ENCODE measurements at regions not wholly inside any gene's neighbourhood (a gene's known extent, or its start where the extent isn't known, plus 50 kb on each side); places are given as distances from the start of the nearest gene placed in this dataset.
A peak's percentile ranks its signal among the peaks of the same experiment; 100 is the strongest.

- Mint-ChIP-seq H3K4me1 (no peaks in the 10 kb centered on the region), H3K36me3 (no peaks in the 10 kb centered on the region), H3K27ac (no peak overlapping the region), H3K4me3 (no peak overlapping the region), H3K9me3 (peaks cover 3% of the 10 kb centered on the region), H3K27me3 (no peaks in the 10 kb centered on the region)
- ATAC-seq, result no peak
These were observed 1394.8 kb downstream of the DSC3 start for GRCh38 chr18:29647700-29648099.

GRCh38 chr18:29644276-29644675 is 1398.3 kb downstream of the DSC3 start:
- peaks cover 1% of the 10 kb centered on the region for H3K9me3 Mint-ChIP-seq
- no peak overlapping the region for H3K4me3 Mint-ChIP-seq
- no peaks in the 10 kb centered on the region for H3K36me3 Mint-ChIP-seq
- no peaks in the 10 kb centered on the region for H3K4me1 Mint-ChIP-seq
- H3K27ac Mint-ChIP-seq, result no peak overlapping the region
- no peak for ATAC-seq
- H3K27me3 Mint-ChIP-seq, result no peaks in the 10 kb centered on the region

- Mint-ChIP-seq H3K27ac (no peak overlapping the region), H3K4me3 (no peak overlapping the region), H3K9me3 (no peaks in the 10 kb centered on the region), H3K27me3 (no peaks in the 10 kb centered on the region), H3K4me1 (no peaks in the 10 kb centered on the region), H3K36me3 (no peaks in the 10 kb centered on the region)
- no peak for ATAC-seq
These were observed 1413.0 kb downstream of the DSC3 start for GRCh38 chr18:29629493-29630036.

GRCh38 chr18:29626094-29626493 is 1416.4 kb downstream of the DSC3 start:
- H3K4me1 Mint-ChIP-seq, result no peaks in the 10 kb centered on the region
- no peaks in the 10 kb centered on the region for H3K9me3 Mint-ChIP-seq
- ATAC-seq, result no peak
- H3K27me3 Mint-ChIP-seq, result no peaks in the 10 kb centered on the region
- no peak overlapping the region for H3K27ac Mint-ChIP-seq
- H3K4me3 Mint-ChIP-seq, result no peak overlapping the region
- no peaks in the 10 kb centered on the region for H3K36me3 Mint-ChIP-seq

DNA sequence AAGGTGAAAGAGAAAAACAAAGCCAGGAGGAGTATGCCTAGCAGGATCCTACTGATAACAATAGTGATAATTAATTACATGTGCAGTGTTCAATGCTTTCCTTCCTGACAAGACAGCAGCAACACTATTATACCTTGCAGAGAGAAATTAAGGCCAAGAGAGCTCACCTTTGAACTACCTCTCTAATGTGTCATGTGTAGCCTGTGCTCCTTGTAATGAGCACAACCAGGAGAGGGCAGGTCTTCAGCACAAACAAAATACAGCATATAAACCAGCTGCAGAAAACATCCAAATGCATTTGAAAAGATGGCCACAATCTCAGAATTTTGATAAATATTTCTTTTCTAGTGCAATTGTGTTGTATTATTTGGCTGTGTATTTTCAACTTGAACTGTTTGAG is 1425.7 kb downstream of the DSC3 start:
- H3K27me3 Mint-ChIP-seq, result no peaks in the 10 kb centered on the region
- H3K27ac Mint-ChIP-seq, result no peak overlapping the region
- ATAC-seq, result no peak
- H3K4me1 Mint-ChIP-seq, result no peaks in the 10 kb centered on the region
- H3K4me3 Mint-ChIP-seq, result no peak overlapping the region
- no peaks in the 10 kb centered on the region for H3K9me3 Mint-ChIP-seq
- no peaks in the 10 kb centered on the region for H3K36me3 Mint-ChIP-seq

DNA sequence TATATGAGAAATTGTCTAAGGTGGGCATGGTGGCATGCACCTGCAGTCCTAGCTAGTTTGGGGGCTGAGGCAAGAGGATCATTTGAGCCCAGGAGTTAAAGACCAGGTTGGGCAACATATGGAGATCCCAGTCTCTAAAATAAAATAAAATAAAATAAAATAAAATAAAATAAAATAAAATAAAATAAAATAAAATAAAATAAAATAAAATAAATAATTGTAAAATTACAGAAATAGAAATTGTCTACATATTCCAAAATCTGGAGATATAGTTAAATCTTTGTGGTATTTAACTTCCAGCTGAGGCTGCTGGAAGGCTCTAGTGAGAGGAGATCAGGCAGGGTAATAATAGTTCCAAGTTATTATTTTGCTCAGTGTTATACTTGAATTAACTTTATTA is 1432.1 kb upstream of the CDH2 start:
- ATAC-seq, result no peak

GRCh38 chr18:29605365-29605764 is 1428.4 kb upstream of the CDH2 start:
- ATAC-seq, result no peak
- H3K27ac Mint-ChIP-seq, result no peak overlapping the region
- no peaks in the 10 kb centered on the region for H3K27me3 Mint-ChIP-seq
- H3K9me3 Mint-ChIP-seq, result peaks cover 20% of the 10 kb centered on the region
- H3K4me3 Mint-ChIP-seq, result no peak overlapping the region
- H3K36me3 Mint-ChIP-seq, result no peaks in the 10 kb centered on the region
- H3K4me1 Mint-ChIP-seq, result no peaks in the 10 kb centered on the region

More for the DNA sequence above, 1432.1 kb upstream of the CDH2 start:
- no peak overlapping the region for H3K4me3 Mint-ChIP-seq
- H3K27me3 Mint-ChIP-seq, result no peaks in the 10 kb centered on the region
- H3K9me3 Mint-ChIP-seq, result peaks cover 18% of the 10 kb centered on the region
- no peaks in the 10 kb centered on the region for H3K4me1 Mint-ChIP-seq
- no peak overlapping the region for H3K27ac Mint-ChIP-seq
- H3K36me3 Mint-ChIP-seq, result no peaks in the 10 kb centered on the region

- no peak for ATAC-seq
- Mint-ChIP-seq H3K36me3 (no peaks in the 10 kb centered on the region), H3K4me1 (no peaks in the 10 kb centered on the region)
These were observed 1420.0 kb upstream of the CDH2 start for GRCh38 chr18:29596959-29597358.

DNA sequence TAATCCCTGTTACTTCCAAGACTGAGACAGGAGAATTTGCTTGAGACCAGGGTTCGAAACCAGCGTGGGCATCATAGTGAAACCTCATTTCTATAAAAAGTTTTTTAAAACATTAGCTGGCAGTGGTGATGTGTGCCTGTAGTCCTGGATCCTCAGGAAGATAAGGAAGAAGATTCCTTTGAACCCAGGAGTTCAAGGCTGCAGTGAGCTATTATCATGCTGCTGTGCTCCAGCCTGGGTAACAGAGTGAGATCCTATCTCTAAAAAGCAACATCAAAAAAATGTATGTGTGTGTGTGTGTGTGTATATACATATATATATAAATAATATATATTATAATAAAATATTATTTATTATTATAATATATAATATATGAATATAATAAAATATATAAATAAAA is 1417.6 kb upstream of the CDH2 start:
- H3K9me3 Mint-ChIP-seq, result peaks cover 4% of the 10 kb centered on the region
- no peak for ATAC-seq

More at GRCh38 chr18:29596959-29597358, 1420.0 kb upstream of the CDH2 start:
- Mint-ChIP-seq H3K27me3 (no peaks in the 10 kb centered on the region), H3K4me3 (no peak overlapping the region), H3K9me3 (peaks cover 2% of the 10 kb centered on the region), H3K27ac (no peak overlapping the region)

DNA sequence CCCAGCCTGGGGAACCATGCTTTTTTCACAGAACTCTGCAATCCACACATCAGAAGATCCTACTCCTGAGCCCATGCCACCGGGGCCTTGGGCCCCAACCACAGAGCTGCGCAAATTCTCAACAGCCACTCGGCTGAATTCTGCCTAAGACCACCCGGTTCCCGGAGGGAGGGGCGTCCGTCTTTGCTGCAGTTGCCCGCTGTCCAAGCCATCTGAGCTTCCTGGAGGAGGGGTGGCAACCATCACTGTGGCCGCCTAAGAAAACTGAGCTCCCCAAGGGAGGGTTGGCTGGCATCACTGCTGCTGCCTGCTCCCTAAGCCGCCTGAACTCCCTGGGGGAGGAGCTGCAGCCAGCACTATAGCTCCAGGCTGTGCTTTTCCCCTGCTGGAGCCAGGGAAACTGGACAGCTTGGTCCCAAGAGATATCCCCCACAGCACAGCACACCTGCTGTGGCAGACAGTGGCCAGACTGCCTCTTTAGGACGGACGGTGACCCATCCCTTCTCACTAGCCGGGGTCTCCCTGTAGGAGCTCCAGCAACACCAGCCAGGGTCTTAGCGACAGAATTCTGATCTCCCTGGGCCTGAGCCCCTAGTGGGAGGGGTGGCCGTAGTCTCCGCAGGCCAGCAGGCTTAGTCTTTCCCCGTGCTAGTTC is 1411.6 kb upstream of the CDH2 start:
- peak; percentile 46 for ATAC-seq
- Mint-ChIP-seq H3K9me3 (peaks cover 10% of the 10 kb centered on the region), H3K36me3 (no peaks in the 10 kb centered on the region), H3K27me3 (no peaks in the 10 kb centered on the region), H3K27ac (no peak overlapping the region), H3K4me1 (no peaks in the 10 kb centered on the region), H3K4me3 (no peak overlapping the region)

More for the DNA sequence above, 1417.6 kb upstream of the CDH2 start:
- Mint-ChIP-seq H3K27ac (no peak overlapping the region), H3K4me3 (no peak overlapping the region), H3K27me3 (no peaks in the 10 kb centered on the region), H3K36me3 (no peaks in the 10 kb centered on the region), H3K4me1 (no peaks in the 10 kb centered on the region)

- no peaks in the 10 kb centered on the region for H3K4me1 Mint-ChIP-seq
- no peak for ATAC-seq
- no peaks in the 10 kb centered on the region for H3K36me3 Mint-ChIP-seq
- no peaks in the 10 kb centered on the region for H3K27me3 Mint-ChIP-seq
- H3K27ac Mint-ChIP-seq, result no peak overlapping the region
- H3K9me3 Mint-ChIP-seq, result peaks cover 10% of the 10 kb centered on the region
- H3K4me3 Mint-ChIP-seq, result no peak overlapping the region
These were observed 1409.3 kb upstream of the CDH2 start for GRCh38 chr18:29586210-29586609.

DNA sequence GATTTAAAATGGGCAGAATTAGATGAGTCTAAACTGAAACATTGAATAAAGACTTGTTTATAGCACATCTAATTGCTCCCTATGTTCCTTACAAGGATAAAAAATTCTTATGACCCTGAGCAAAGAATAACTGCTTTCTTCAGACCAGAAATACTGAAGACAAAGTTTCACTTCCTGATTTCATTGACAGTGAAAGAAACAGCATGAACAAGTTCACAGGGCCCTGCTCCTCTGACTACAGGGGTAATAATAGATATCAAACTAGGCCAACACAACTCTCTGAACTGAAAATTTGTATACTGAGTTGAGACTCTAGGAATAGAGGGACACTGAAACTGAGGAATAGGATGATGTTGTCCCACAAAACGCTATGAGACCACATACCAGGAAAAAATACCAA is 1383.3 kb upstream of the CDH2 start:
- no peaks in the 10 kb centered on the region for H3K9me3 Mint-ChIP-seq
- ATAC-seq, result no peak
- no peaks in the 10 kb centered on the region for H3K27me3 Mint-ChIP-seq
- no peak overlapping the region for H3K27ac Mint-ChIP-seq
- H3K4me1 Mint-ChIP-seq, result no peaks in the 10 kb centered on the region
- H3K4me3 Mint-ChIP-seq, result no peak overlapping the region
- no peaks in the 10 kb centered on the region for H3K36me3 Mint-ChIP-seq

DNA sequence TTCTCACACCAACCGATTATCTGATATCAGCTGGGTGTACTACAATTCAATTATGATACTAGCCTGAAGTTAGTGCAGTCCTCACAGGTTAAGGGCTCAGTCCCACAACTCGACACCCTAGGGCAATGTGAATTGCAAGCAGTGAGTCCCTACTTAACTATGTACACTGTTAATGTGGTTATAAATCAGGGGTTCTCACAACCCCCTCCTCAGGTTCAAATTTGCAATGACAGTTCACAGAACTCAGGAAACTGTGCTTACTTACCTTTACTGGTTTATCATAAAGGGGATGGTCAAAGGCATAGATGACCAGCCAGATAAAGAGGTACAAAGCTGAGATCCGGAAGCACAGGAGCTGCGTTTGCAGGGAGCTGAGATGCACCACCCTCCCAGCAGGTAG is 1379.1 kb upstream of the CDH2 start:
- Mint-ChIP-seq H3K27ac (no peak overlapping the region), H3K27me3 (no peaks in the 10 kb centered on the region), H3K4me1 (no peaks in the 10 kb centered on the region), H3K36me3 (no peaks in the 10 kb centered on the region), H3K4me3 (no peak overlapping the region), H3K9me3 (no peaks in the 10 kb centered on the region)
- ATAC-seq, result no peak

DNA sequence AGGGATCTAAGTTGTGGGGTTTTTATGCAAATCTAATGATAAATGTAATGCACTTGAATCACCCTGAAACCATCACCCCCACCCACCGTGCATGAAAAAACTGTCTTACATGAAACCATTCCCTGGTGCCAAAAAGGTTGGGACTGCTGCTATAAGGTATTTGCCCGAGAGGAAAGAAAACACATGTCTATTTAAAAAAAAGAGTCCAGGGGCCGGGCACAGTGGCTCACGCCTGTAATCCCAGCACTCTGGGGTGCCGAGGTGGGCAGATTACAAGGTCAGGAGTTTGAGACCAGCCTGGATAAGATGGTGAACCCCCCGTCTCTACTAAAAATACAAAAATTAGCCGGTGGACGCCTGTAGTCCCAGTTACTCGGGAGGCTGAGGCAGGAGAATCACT is 1372.8 kb upstream of the CDH2 start:
- no peaks in the 10 kb centered on the region for H3K36me3 Mint-ChIP-seq
- no peak for ATAC-seq
- no peaks in the 10 kb centered on the region for H3K27me3 Mint-ChIP-seq
- no peak overlapping the region for H3K27ac Mint-ChIP-seq
- H3K9me3 Mint-ChIP-seq, result no peaks in the 10 kb centered on the region
- H3K4me1 Mint-ChIP-seq, result no peaks in the 10 kb centered on the region
- no peak overlapping the region for H3K4me3 Mint-ChIP-seq

- Mint-ChIP-seq H3K4me3 (no peak overlapping the region), H3K4me1 (no peaks in the 10 kb centered on the region), H3K9me3 (no peaks in the 10 kb centered on the region), H3K27ac (no peak overlapping the region), H3K27me3 (no peaks in the 10 kb centered on the region), H3K36me3 (no peaks in the 10 kb centered on the region)
- ATAC-seq, result no peak
These were observed 1370.7 kb upstream of the CDH2 start for GRCh38 chr18:29547626-29548025.

GRCh38 chr18:29540548-29540947 is 1363.6 kb upstream of the CDH2 start:
- H3K4me1 Mint-ChIP-seq, result no peaks in the 10 kb centered on the region
- H3K4me3 Mint-ChIP-seq, result no peak overlapping the region
- no peak overlapping the region for H3K27ac Mint-ChIP-seq
- H3K9me3 Mint-ChIP-seq, result no peaks in the 10 kb centered on the region
- H3K27me3 Mint-ChIP-seq, result no peaks in the 10 kb centered on the region
- H3K36me3 Mint-ChIP-seq, result no peaks in the 10 kb centered on the region
- no peak for ATAC-seq
